ENCODE measurements at regions not wholly inside any gene's neighbourhood (a gene's known extent, or its start where the extent isn't known, plus 50 kb on each side); places are given as distances from the start of the nearest gene placed in this dataset.

DNA sequence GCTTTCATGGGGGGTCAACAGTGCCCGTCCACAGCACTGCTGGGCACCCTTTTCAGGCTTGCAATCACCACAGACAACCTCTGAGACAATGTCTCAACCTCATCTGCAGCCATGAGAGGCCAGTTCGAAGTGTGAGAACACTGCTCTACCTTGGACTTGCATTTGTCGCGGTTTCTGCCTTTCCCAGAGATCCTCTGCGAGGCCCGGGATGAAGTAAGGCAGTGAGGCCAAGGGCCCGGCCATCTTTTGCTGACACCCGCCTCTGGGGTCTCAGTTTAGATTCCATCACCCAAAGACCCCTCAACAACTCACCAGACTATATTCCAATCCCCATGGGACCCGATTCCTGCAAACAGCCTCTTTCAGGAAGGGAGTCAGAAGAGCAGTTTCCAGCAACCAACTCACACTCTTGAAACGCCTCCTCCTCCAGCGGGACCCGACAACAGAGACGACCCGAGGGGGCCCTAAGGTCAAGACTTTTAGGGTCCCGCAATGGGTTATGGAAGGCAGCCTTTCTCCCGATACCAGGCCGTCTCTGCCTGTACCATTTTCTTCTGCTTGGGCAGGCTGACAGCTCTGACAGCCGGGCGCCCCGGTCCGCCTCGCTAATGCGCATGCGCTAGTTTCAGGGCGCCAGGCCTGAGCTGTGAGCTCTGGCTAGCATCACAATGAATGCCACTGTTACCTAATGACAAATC lies 576.0 kb downstream of the KCNJ18 start:
- no peak for TF ChIP-seq POLR2A (IDR thresholded peaks at IDR 0.05)
- TF ChIP-seq, protein P1, sequence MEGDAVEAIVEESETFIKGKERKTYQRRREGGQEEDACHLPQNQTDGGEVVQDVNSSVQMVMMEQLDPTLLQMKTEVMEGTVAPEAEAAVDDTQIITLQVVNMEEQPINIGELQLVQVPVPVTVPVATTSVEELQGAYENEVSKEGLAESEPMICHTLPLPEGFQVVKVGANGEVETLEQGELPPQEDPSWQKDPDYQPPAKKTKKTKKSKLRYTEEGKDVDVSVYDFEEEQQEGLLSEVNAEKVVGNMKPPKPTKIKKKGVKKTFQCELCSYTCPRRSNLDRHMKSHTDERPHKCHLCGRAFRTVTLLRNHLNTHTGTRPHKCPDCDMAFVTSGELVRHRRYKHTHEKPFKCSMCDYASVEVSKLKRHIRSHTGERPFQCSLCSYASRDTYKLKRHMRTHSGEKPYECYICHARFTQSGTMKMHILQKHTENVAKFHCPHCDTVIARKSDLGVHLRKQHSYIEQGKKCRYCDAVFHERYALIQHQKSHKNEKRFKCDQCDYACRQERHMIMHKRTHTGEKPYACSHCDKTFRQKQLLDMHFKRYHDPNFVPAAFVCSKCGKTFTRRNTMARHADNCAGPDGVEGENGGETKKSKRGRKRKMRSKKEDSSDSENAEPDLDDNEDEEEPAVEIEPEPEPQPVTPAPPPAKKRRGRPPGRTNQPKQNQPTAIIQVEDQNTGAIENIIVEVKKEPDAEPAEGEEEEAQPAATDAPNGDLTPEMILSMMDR (IDR thresholded peaks at IDR 0.05): no peak
- TF ChIP-seq EP300 (IDR thresholded peaks at IDR 0.05; ENCODE audit: low read depth): no peak
- no peak for TF ChIP-seq POLR2AphosphoS5 (IDR thresholded peaks at IDR 0.05)
